Lower leg skin (tissue), 3 donors: ENCODE measurements at regions not wholly inside any gene's neighbourhood (a gene's known extent, or its start where the extent isn't known, plus 50 kb on each side); places are given as distances from the start of the nearest gene placed in this dataset.

ENCODE experiments used
- CTCF ChIP-seq, 3 donors: fragments of 450-650 bp; IDR thresholded peaks; one replicate each; pipeline ENCODE4 v1.5.1; 2016; ENCODE audit warnings: antibody characterized with exemption in 3 of 3, mild to moderate bottlenecking in 3 of 3, moderate library complexity in 2 of 3
- POLR2A ChIP-seq, 2 donors: fragments of 450-650 bp; IDR thresholded peaks; one replicate each; pipeline ENCODE4 v1.6.1; 2016 to 2017; ENCODE audit warnings: antibody characterized with exemption in 2 of 2, mild to moderate bottlenecking in 1 of 2, moderate library complexity in 1 of 2

DNA sequence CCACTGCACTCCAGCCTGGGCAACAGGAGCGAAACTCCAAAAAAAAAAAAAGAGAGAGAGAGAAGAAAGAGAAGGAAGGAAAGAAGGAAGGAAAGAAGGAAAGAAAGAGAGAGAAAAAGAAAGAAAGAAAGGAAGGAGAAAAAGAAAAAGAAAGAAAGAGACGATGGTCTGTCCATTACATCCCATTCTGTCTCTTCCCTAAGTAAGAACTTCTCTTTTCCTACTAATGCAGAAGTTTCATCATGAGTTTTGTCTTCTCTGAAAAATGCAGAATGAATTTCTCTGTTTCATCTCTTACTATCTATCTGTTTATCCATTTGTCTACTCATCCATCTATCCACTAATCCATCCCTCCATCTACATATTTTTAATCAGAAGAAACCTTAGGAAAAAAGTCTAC is 94.9 kb upstream of the MED13 start:
- no peak for TF ChIP-seq CTCF (IDR thresholded peaks at IDR 0.05)
- no peak for TF ChIP-seq POLR2A (IDR thresholded peaks at IDR 0.05)
